ENCODE measurements at regions not wholly inside any gene's neighbourhood (a gene's known extent, or its start where the extent isn't known, plus 50 kb on each side); places are given as distances from the start of the nearest gene placed in this dataset.

DNA sequence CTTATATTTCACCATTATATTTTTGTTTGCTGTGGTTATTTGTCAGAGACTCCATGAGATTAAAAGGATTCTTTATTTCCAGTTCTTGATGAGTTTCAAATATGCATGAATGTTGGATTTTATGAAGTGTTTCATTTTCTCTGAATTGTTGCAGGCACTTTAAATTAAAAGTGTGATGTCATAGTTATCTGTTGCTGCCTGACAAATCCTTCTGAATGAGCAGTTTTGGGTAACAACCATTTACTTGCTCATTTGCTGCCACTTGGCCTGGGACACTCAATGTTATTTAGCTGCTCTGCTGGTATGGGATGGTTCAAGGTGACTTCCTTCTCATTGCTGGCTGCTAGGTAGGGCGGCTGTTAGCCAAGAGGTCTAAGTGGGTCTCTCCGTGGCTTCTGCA, 173.5 kb downstream of the LPIN1 start:
- DNase-seq: no peak
- H3K27ac ChIP-seq: no peak overlapping the region
- no peak for ATAC-seq
- H3K36me3 ChIP-seq: no peaks in the 10 kb centered on the region
- no peak for TF ChIP-seq POLR2A (IDR thresholded peaks at IDR 0.05)
- TF ChIP-seq, protein P1, sequence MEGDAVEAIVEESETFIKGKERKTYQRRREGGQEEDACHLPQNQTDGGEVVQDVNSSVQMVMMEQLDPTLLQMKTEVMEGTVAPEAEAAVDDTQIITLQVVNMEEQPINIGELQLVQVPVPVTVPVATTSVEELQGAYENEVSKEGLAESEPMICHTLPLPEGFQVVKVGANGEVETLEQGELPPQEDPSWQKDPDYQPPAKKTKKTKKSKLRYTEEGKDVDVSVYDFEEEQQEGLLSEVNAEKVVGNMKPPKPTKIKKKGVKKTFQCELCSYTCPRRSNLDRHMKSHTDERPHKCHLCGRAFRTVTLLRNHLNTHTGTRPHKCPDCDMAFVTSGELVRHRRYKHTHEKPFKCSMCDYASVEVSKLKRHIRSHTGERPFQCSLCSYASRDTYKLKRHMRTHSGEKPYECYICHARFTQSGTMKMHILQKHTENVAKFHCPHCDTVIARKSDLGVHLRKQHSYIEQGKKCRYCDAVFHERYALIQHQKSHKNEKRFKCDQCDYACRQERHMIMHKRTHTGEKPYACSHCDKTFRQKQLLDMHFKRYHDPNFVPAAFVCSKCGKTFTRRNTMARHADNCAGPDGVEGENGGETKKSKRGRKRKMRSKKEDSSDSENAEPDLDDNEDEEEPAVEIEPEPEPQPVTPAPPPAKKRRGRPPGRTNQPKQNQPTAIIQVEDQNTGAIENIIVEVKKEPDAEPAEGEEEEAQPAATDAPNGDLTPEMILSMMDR (IDR thresholded peaks at IDR 0.05): no peak
- H3K4me3 ChIP-seq: no peak overlapping the region
- H3K9me3 ChIP-seq: no peaks in the 10 kb centered on the region
- no peaks in the 10 kb centered on the region for H3K4me1 ChIP-seq
- H3K27me3 ChIP-seq: no peaks in the 10 kb centered on the region
- intact Hi-C loops (cut with DNase I): no loop called here
- WGBS (ENCODE audit: insufficient coverage, low coverage, low lambda C conversion rate, missing lambda C conversion rate): 20% methylated on average over 1 of the region's 2 CpGs

DNA sequence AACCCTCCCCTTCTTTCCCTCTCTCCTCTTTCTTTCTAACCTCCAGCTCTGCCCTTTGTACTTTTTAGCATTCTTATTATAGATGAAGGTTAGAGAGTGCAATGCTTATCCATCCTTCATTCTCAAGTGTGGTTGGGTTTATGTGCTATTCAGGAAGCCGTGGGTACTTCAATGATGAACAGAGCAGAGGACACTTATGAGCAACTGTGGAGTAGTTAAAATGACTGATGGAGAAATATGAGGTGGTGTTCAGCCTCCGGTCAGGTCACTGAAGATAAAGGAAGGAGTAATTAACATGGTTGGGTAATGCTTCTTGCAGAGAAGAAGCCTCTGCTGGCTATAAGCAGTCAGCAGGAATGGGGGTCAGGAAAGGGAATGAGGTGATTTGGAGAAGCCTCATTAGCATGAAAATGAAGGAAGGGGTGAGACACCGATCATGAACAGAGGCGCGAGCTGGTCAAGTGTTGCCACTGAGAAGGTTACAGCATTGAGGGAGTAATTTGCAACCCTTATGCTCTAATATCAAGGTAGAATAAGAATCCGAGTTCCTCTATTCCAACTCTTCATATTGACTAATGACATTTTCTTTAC, 174.7 kb downstream of the LPIN1 start:
- Histone ChIP-seq H3K36me3 (no peaks in the 10 kb centered on the region), H3K4me3 (no peak overlapping the region), H3K27me3 (no peaks in the 10 kb centered on the region), H3K9me3 (no peaks in the 10 kb centered on the region), H3K4me1 (no peaks in the 10 kb centered on the region), H3K27ac (no peak overlapping the region)
- TF ChIP-seq POLR2A (IDR thresholded peaks at IDR 0.05): no peak
- TF ChIP-seq, protein P1 (IDR thresholded peaks at IDR 0.05): no peak
- DNase-seq (no peak), ATAC-seq (no peak)
- WGBS (ENCODE audit: insufficient coverage, low coverage, low lambda C conversion rate, missing lambda C conversion rate): 63% methylated on average over 5 of the region's 6 CpGs
- intact Hi-C loops (cut with DNase I): no loop called here

DNA sequence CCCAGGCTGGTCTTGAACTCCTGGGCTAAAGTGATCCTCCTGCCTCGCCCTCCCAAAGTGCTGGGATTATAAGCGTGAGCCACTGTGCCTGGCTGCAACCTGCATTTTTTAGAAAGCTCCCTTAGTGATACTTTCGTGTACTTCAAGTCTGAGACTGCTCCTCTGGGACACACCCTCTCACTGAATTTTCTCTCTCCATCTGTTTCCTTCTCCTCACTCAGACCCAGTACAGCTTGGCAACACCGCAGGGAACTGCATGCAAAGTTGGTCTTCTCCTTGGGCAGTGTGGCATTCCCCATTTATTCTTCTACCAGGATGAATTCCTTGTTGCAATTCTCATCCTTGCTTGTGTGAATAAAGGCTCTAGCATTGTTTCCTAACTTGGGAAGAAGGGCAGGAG, 175.9 kb downstream of the LPIN1 start:
- no peak for ATAC-seq
- WGBS (ENCODE audit: insufficient coverage, low coverage, low lambda C conversion rate, missing lambda C conversion rate): 92% methylated on average over 2 of the region's 4 CpGs
- H3K27me3 ChIP-seq: no peaks in the 10 kb centered on the region

DNA sequence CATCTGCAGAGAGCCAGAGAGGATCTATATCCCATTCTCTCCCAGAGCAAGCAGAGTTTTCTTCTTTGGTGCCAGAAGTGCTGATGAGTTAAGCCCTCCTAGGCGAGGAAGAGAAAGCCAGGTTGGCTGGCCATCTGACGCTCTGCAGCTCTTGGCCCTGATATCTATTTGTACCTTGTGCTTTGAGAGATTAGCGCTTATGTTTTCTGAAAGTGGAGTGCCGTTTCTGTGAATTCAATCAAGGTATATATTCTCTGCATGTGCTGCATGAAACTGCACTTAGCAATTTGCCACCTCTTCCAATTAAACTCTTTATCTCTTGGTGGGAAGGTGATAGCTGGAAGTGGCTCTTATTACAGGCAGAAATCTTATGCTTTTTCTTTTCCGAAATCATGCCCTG, 177.5 kb downstream of the LPIN1 start:
- H3K9me3 ChIP-seq: no peaks in the 10 kb centered on the region
- ATAC-seq (no peak), DNase-seq (no peak)
- H3K4me3 ChIP-seq: no peak overlapping the region
- no peak overlapping the region for H3K27ac ChIP-seq
- no peak for TF ChIP-seq POLR2A (IDR thresholded peaks at IDR 0.05)
- H3K4me1 ChIP-seq: no peaks in the 10 kb centered on the region
- H3K36me3 ChIP-seq: no peaks in the 10 kb centered on the region
- no peaks in the 10 kb centered on the region for H3K27me3 ChIP-seq
- 78% methylated on average over 4 of the region's 5 CpGs for WGBS (ENCODE audit: insufficient coverage, low coverage, low lambda C conversion rate, missing lambda C conversion rate)
- intact Hi-C loops (cut with DNase I): no loop called here

More for the DNA sequence above, 175.9 kb downstream of the LPIN1 start:
- TF ChIP-seq, protein P1 (IDR thresholded peaks at IDR 0.05): no peak
- TF ChIP-seq POLR2A (IDR thresholded peaks at IDR 0.05): no peak
- H3K9me3 ChIP-seq: no peaks in the 10 kb centered on the region
- DNase-seq: no peak
- H3K4me1 ChIP-seq: no peaks in the 10 kb centered on the region
- no peak overlapping the region for H3K4me3 ChIP-seq
- intact Hi-C loops (cut with DNase I): no loop called here
- no peak overlapping the region for H3K27ac ChIP-seq
- no peaks in the 10 kb centered on the region for H3K36me3 ChIP-seq

DNA sequence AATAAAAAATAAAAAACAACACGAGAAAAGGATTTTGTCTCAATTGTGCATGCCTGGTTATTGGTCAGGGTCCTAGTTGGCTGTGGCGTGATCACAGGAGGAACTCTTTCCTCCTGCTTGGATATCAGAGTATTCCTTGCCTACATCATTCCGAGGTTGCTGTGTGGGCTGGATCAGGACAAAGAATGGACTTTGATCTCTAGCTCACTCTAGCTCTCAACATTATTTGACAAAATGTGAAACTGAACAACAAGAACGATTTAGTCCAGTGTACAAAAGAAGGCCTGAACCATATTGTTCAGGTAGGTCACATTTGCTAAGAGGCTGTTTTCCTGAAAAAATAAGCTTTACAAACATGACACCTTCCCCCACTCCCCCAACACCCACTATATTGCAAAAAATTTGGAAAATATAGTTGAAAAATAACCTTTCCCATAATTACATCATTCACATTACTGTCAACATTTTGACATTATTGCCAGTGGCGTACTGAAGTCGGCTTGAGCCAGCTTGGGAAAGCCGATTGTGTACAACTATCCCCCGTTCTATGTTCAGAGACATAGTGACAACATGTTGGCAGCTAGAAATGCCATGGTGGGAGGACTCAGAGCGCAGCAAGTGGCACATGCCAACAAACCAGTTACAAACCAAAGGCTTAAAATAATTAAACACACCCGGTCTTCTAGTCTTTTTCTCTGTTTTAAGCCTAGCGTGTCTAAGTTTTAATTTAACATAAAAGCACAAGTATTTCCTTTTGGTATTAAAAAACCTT, 179.0 kb downstream of the LPIN1 start:
- DNase-seq (no peak), ATAC-seq (peak; percentile 54 to 84 (median 64))
- H3K4me3 ChIP-seq: no peak overlapping the region
- intact Hi-C loops (cut with DNase I): no loop called here
- WGBS (ENCODE audit: insufficient coverage, low coverage, low lambda C conversion rate, missing lambda C conversion rate): 62% methylated on average over 11 of the region's 11 CpGs
- H3K36me3 ChIP-seq: no peaks in the 10 kb centered on the region
- TF ChIP-seq POLR2A (IDR thresholded peaks at IDR 0.05): no peak
- TF ChIP-seq, protein P1 (IDR thresholded peaks at IDR 0.05): no peak
- no peaks in the 10 kb centered on the region for H3K9me3 ChIP-seq
- no peaks in the 10 kb centered on the region for H3K27me3 ChIP-seq
- H3K4me1 ChIP-seq: no peaks in the 10 kb centered on the region
- no peak overlapping the region for H3K27ac ChIP-seq

Data from right lobe of liver (tissue), 6 donors.